ENCODE measurements at regions not wholly inside any gene's neighbourhood (a gene's known extent, or its start where the extent isn't known, plus 50 kb on each side); places are given as distances from the start of the nearest gene placed in this dataset.
"Not testable (repeated sequence)": the region's sequence is repeated elsewhere in the genome, so short reads cannot be mapped to it uniquely, and the experiment has no call there.

DNA sequence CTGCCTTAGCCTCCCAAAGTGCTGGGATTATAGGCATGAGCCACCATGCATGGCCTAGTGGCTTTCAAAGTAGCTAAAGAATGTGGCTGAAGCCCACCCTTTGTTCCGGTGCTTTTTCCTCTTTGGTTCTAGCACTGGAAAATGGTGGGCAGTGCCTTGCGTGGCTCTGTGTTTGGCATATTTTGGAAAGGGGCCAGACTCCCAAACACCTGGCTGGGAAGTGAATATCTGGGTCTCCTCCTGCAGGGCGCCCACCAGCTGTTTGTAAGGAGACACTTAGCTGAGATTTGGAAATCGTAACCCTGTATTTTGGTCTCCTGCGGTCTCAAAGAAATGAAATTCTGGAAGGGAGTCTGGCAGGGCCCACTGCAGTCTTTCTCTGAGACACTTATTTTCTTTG lies 336.4 kb downstream of the IL20RB start:
- in situ Hi-C loops (cut with MboI; ENCODE audit: low sequenced_read_pairs) = no loop called here

DNA sequence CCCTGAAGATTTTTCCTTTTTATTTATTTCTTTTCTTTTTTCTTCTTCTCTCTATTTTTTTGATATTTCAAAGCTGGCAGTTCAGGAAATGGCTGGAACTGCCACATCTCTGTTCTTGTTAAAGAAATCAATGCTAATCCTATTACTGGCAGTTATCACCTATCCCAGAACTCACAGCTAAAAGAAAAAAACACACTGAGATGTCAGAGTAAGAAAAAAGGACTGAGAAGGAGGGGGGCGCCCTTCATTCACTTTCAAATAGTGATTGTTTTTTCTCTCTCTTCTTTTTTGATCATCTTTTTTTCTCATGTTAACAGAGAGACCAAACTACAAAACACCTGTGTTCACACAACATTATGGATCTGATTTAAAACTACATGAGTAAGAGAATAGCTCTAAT lies 337.1 kb downstream of the IL20RB start:
- in situ Hi-C loops (cut with MboI; ENCODE audit: low sequenced_read_pairs) = no loop called here

GRCh38 chr3:137295336-137295735 lies 337.6 kb downstream of the IL20RB start:
- in situ Hi-C loops (cut with MboI; ENCODE audit: low sequenced_read_pairs) = no loop called here

DNA sequence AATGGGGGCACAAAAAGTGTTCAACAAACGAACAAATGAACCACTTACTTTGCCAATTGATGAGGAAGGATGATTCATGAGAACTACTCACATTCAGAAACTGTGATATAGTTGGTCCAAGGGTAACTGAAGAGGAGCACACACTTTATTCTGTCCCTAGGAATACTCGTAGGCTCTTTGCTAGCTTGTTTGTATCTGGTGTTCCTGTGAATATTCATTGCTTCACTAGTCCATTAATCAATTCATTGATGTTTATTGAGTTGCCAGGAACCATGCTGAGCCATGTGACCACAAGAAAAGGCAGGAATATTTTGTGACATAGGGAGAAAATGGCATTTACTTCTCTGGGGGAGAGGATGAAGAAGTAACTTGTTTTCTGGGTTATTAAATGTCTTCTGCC lies 338.3 kb downstream of the IL20RB start:
- in situ Hi-C loops (cut with MboI; ENCODE audit: low sequenced_read_pairs) = no loop called here

- in situ Hi-C loops (cut with MboI; ENCODE audit: low sequenced_read_pairs) = no loop called here
Observed at GRCh38 chr3:137297770-137298169, 340.0 kb downstream of the IL20RB start.

- in situ Hi-C loops (cut with MboI; ENCODE audit: low sequenced_read_pairs) = no loop called here
Observed at GRCh38 chr3:137300703-137301102, 342.9 kb downstream of the IL20RB start.

DNA sequence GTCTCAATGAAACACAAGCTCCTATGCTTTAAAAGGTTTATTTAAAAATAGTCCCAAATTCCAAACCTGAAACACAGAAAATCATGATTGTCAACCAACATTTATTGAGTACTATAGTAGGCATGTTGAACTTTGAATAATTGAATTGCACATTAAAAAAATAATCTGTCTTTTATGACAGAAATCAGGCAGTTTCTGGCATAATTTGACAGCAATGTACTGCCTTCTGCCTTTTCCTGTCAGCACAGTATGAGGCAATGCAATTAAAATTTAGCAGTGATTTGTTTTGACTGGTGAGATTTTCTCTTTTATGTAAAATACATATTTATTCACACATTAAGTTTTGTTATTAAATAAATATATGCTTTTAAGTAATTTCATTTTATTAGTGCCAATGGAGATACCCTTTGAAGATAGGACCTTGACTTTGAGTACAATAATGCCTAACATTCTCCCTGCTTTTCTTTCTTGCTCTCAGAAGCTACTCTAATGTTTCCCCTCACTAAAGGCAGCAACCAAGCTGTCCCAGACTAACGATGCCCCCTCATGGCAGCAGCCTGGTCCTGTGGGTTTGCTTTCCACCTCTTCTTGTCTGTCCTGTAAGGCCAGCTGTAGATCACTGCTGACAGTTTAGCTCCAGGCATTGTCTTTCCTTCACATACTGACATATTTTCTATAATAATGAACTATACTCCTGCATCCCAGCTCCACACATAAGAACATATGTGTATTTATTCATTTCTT lies 346.7 kb downstream of the IL20RB start:
- in situ Hi-C loops (cut with MboI; ENCODE audit: low sequenced_read_pairs) = no loop called here

DNA sequence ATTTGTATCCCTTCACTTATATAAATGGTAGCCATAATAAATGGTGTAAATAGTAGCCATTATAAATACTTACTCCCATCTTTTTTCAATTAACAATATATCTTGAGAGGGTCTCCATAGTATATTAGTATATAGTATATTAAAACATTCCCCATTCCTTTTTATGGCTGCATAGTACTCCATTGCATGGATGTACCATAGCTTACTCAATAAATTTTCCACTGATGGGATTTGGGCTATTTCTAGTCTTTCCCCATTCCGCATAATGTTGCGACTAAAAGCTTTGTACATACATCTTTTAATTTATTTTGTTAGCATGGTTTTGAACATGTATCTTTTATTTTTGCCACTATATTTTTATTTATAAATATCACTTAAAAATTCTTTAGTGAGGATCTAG lies 366.3 kb downstream of the IL20RB start:
- in situ Hi-C loops (cut with MboI; ENCODE audit: low sequenced_read_pairs) = no loop called here

GRCh38 chr3:137325170-137325569 lies 367.4 kb downstream of the IL20RB start:
- in situ Hi-C loops (cut with MboI; ENCODE audit: low sequenced_read_pairs) = no loop called here

- in situ Hi-C loops (cut with MboI; ENCODE audit: low sequenced_read_pairs) = no loop called here
Observed at GRCh38 chr3:137325934-137326333, 368.2 kb downstream of the IL20RB start.

GRCh38 chr3:137329594-137329993 lies 371.8 kb downstream of the IL20RB start:
- in situ Hi-C loops (cut with MboI; ENCODE audit: low sequenced_read_pairs) = no loop called here

DNA sequence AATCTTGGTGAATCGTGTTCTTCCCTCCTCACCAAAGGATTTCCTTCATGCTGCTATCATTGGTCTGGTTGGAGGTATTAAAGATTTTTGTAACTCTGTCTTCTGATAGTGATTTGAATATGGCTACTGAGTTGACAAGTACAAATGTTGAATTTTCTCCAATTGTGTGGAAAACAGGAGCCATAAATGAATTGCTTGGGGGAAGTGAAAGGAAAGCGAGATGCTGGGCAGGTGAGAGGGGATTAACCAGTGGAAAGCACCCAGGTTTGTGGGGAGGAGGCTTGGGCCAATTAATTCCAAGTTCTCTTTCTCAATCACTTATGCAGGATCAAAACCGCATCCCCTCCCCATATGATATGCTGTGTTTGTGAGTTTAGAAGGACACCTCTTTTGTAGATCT lies 372.5 kb downstream of the IL20RB start:
- in situ Hi-C loops (cut with MboI; ENCODE audit: low sequenced_read_pairs) = no loop called here

DNA sequence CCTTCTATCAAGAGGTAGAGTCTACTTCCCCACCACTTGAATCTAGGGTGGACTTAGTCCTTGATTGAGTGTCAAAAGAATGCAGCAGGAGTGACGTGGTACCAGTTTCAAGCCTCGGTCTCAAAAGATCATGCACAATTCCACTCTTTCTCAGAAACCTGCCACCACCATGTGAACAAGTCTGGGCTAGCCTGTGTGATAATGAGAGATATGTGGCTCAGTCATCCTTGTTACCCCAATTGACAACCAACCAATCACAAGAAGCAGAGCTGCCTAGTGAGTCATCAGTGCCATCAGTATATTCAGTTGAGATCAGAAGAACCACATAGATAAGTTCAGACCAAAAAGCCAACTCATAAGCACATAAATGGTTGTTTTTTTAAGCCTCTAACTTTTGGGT lies 374.5 kb downstream of the IL20RB start:
- in situ Hi-C loops (cut with MboI; ENCODE audit: low sequenced_read_pairs) = no loop called here

- in situ Hi-C loops (cut with MboI; ENCODE audit: low sequenced_read_pairs) = no loop called here
Observed at GRCh38 chr3:137335478-137335877, 377.7 kb downstream of the IL20RB start.

- in situ Hi-C loops (cut with MboI; ENCODE audit: low sequenced_read_pairs) = not testable (repeated sequence)
Observed at GRCh38 chr3:137338400-137338799, 380.6 kb downstream of the IL20RB start.

- in situ Hi-C loops (cut with MboI; ENCODE audit: low sequenced_read_pairs) = no loop called here
Observed at GRCh38 chr3:137343283-137343682, 385.5 kb downstream of the IL20RB start.

DNA sequence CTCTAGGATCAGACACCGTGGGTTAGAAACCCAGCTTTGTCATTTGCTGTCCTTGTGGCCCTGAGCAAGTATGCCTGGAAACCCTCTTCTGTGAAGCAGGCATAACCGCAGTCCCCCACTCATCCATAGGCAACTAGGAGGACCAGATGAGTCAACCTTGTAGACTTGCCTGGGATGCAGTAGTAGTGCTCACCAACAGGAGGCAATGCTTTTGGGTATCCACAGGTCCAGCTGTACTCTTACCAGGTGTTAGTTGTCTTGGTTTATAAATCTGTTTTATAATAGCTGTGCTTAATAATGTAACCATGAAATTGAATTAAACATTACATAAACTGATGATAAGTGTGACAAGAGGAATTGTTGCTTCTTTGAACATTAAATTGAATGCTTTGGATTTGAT lies 389.3 kb downstream of the IL20RB start:
- in situ Hi-C loops (cut with MboI; ENCODE audit: low sequenced_read_pairs) = no loop called here

- in situ Hi-C loops (cut with MboI; ENCODE audit: low sequenced_read_pairs) = no loop called here
Observed at GRCh38 chr3:137347817-137348368, 390.1 kb downstream of the IL20RB start.

DNA sequence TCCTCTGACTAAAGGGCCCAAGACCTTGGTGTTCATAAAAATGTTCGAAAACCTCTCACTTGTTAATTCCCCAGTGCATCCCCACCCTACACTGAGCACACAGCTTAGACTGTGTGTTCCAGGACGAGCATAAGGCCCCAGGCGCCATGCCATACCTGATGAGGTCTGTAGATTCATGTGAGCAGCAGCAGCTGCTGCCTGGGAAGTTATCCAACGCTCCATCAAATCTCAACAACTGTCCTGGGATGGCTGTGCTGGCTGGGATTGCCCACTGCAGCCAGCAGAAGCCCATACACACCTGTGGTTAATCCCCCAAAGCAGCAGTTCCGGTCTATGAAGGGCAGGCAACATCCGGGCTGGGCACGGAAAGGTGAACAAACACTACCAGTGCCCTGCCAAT lies 391.2 kb downstream of the IL20RB start:
- in situ Hi-C loops (cut with MboI; ENCODE audit: low sequenced_read_pairs) = no loop called here

- in situ Hi-C loops (cut with MboI; ENCODE audit: low sequenced_read_pairs) = no loop called here
Observed at GRCh38 chr3:137349557-137350348, 392.0 kb downstream of the IL20RB start.

GRCh38 chr3:137360531-137361201 lies 402.9 kb downstream of the IL20RB start:
- in situ Hi-C loops (cut with MboI; ENCODE audit: low sequenced_read_pairs) = no loop called here

Measured in HL-60/S4 (cell line).